ENCODE measurements at regions not wholly inside any gene's neighbourhood (a gene's known extent, or its start where the extent isn't known, plus 50 kb on each side); places are given as distances from the start of the nearest gene placed in this dataset.

DNA sequence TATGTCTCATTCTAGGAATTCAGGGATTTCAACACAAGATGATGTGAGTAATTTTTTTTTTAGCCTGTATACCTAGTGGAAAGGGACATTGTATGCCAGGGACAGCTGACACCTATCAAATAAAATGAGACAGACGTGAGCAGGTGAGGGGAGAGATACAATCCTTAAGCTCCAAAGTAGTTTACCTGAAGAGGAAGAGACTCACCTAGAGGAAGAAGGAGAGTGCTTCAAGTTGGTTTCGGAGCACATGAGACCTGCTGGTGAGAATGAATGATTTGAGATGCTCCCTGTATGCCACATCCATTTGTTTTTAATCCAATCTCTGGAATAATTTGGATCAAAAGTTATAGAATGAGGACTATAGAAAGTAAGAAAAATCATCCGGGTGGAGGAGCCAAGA, 915.4 kb upstream of the FBXO33 start:
- TF ChIP-seq TAF1 (IDR thresholded peaks at IDR 0.05; ENCODE audit: borderline replicate concordance, insufficient read depth, low read length) = no peak
- no peak for TF ChIP-seq SIN3A (IDR thresholded peaks at IDR 0.05; ENCODE audit: borderline replicate concordance, insufficient read depth, low read length)
- no peak for TF ChIP-seq POLR2AphosphoS5 (IDR thresholded peaks at IDR 0.05; ENCODE audit: low read depth, low read length)
- no peak for TF ChIP-seq REST (IDR thresholded peaks at IDR 0.05; ENCODE audit: insufficient read depth in 1 of 2, low read depth in 2 of 2, low read length in 2 of 2)
- TF ChIP-seq FOXP2 (optimal IDR thresholded peaks at IDR 0.05; ENCODE audit: borderline replicate concordance, extremely low read depth, extremely low read length, insufficient read depth) = no peak

Measured in PFSK-1 (cell line).